ENCODE measurements at regions not wholly inside any gene's neighbourhood (a gene's known extent, or its start where the extent isn't known, plus 50 kb on each side); places are given as distances from the start of the nearest gene placed in this dataset.

DNA sequence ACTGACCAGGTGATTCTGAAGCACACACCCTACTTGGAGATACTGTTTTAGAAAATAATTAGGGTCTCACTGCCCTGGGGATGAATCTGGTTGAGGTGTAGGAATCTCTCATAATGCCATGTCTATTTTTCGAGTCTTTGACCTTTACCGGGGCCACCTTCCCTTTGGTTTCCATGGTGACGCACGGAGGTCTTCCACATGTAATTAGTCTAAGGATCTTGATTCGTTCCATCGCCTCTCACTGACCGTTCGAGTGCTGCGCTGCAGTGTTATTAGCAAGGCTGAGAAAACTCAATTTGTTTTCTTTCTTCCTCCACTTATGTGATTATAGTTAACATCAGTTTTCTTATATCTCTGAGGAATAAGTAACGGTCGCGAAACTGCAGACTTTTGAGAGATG lies 144.3 kb upstream of the SPACA1 start:
- H2AFZ ChIP-seq (ENCODE audit: low read length) = peak overlapping the region; percentile 53
- no CpG with 5 or more reads among the region's 12 CpGs for WGBS, 2 donors (ENCODE audit: extremely low coverage in 2 of 2, insufficient read length in 2 of 2, insufficient replicate concordance in 1 of 2)
- H3K4ac ChIP-seq (ENCODE audit: low read length) = no peak overlapping the region

DNA sequence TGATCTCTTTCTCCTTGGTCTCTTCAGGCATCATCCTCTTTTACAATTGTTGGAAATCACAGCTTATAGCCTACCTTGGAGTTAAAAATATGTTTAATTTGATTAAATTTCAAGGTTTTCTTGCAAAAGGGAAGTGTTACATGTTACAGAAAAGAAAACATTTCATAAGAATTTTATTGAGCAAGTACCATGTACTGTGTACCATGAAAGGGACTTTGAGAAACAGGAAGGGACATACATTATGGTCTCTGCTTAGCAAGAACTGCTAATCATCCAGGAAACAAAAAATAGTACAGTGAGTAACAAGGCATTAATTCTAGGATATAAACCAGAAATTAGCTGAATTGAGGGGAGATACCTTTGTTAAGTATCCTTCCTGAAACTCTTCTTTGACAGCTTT lies 145.3 kb upstream of the SPACA1 start:
- H2BK5ac ChIP-seq (ENCODE audit: low read length) = no peak overlapping the region
- H3K18ac ChIP-seq (ENCODE audit: low read length) = no peak overlapping the region
- H2BK15ac ChIP-seq (ENCODE audit: low read length) = no peak overlapping the region
- no peak overlapping the region for H3K27ac ChIP-seq (replicated peaks; ENCODE audit: low read length)
- no peak overlapping the region for H4K91ac ChIP-seq (ENCODE audit: low read depth, low read length, poor library complexity)
- no peak overlapping the region for H2BK12ac ChIP-seq (ENCODE audit: low read length)
- H3K27me3 ChIP-seq (ENCODE audit: control insufficient read depth in 3 of 3, insufficient read depth in 3 of 3, low read depth in 1 of 3, low read length in 3 of 3) = no peaks in the 10 kb centered on the region
- H3K4me1 ChIP-seq (ENCODE audit: control insufficient read depth in 2 of 2, insufficient read depth in 1 of 2, low read depth in 1 of 2, low read length in 2 of 2) = peaks cover 11 to 40% of the 10 kb centered on the region in 2 donors
- no peak overlapping the region for H2AK5ac ChIP-seq (ENCODE audit: low read depth, low read length)
- H4K8ac ChIP-seq (ENCODE audit: low read depth, low read length) = no peak overlapping the region
- no peaks in the 10 kb centered on the region for H3K36me3 ChIP-seq (replicated peaks in 1 of 2; ENCODE audit: control insufficient read depth in 2 of 2, insufficient read depth in 2 of 2, low read length in 2 of 2)
- no peaks in the 10 kb centered on the region for H3K9me3 ChIP-seq (replicated peaks in 1 of 2; ENCODE audit: control insufficient read depth in 2 of 2, insufficient read depth in 1 of 2, low read depth in 1 of 2, low read length in 2 of 2)
- no peak overlapping the region for H3K23ac ChIP-seq (ENCODE audit: low read depth, low read length, poor library complexity)
- no peak overlapping the region for H3K14ac ChIP-seq (ENCODE audit: low read length)
- DNase-seq (ENCODE audit: low spot score) = no peak
- H2BK120ac ChIP-seq (ENCODE audit: low read depth, low read length) = no peak overlapping the region
- H3K79me1 ChIP-seq (ENCODE audit: low read depth, low read length) = no peaks in the 10 kb centered on the region
- no peak overlapping the region for H3K4ac ChIP-seq (ENCODE audit: low read length)
- H3K4me2 ChIP-seq (ENCODE audit: insufficient read depth, low read length, poor library complexity, severe bottlenecking) = no peak overlapping the region
- no peak overlapping the region for H2AFZ ChIP-seq (ENCODE audit: low read length)
- H3K9ac ChIP-seq (ENCODE audit: low read depth, low read length, poor library complexity) = no peak overlapping the region
- no peak overlapping the region for H3K4me3 ChIP-seq (ENCODE audit: low read length in 2 of 2)

More for the DNA sequence above, 144.3 kb upstream of the SPACA1 start:
- no peaks in the 10 kb centered on the region for H3K79me1 ChIP-seq (ENCODE audit: low read depth, low read length)
- H3K36me3 ChIP-seq (replicated peaks in 1 of 2; ENCODE audit: control insufficient read depth in 2 of 2, insufficient read depth in 2 of 2, low read length in 2 of 2) = no peaks in the 10 kb centered on the region
- no peak overlapping the region for H3K14ac ChIP-seq (ENCODE audit: low read length)
- no peak overlapping the region for H3K4me2 ChIP-seq (ENCODE audit: insufficient read depth, low read length, poor library complexity, severe bottlenecking)
- H3K27me3 ChIP-seq (ENCODE audit: control insufficient read depth in 3 of 3, insufficient read depth in 3 of 3, low read depth in 1 of 3, low read length in 3 of 3) = no peaks in the 10 kb centered on the region
- H3K18ac ChIP-seq (ENCODE audit: low read length) = no peak overlapping the region
- no peaks in the 10 kb centered on the region for H3K9me3 ChIP-seq (replicated peaks in 1 of 2; ENCODE audit: control insufficient read depth in 2 of 2, insufficient read depth in 1 of 2, low read depth in 1 of 2, low read length in 2 of 2)
- H3K27ac ChIP-seq (replicated peaks; ENCODE audit: low read length) = no peak overlapping the region
- no peak overlapping the region for H3K9ac ChIP-seq (ENCODE audit: low read depth, low read length, poor library complexity)
- DNase-seq (ENCODE audit: low spot score) = no peak
- peak overlapping the region in 1 of 2 donors; percentile 11 for H3K4me3 ChIP-seq (ENCODE audit: low read length in 2 of 2)
- H3K23ac ChIP-seq (ENCODE audit: low read depth, low read length, poor library complexity) = no peak overlapping the region
- no peak overlapping the region for H4K8ac ChIP-seq (ENCODE audit: low read depth, low read length)
- H2BK12ac ChIP-seq (ENCODE audit: low read length) = no peak overlapping the region
- no peak overlapping the region for H2BK15ac ChIP-seq (ENCODE audit: low read length)
- H4K91ac ChIP-seq (ENCODE audit: low read depth, low read length, poor library complexity) = no peak overlapping the region
- H2BK120ac ChIP-seq (ENCODE audit: low read depth, low read length) = no peak overlapping the region
- no peak overlapping the region for H2AK5ac ChIP-seq (ENCODE audit: low read depth, low read length)
- H3K4me1 ChIP-seq (ENCODE audit: control insufficient read depth in 2 of 2, insufficient read depth in 1 of 2, low read depth in 1 of 2, low read length in 2 of 2) = peaks cover 13 to 44% of the 10 kb centered on the region in 2 donors
- H2BK5ac ChIP-seq (ENCODE audit: low read length) = no peak overlapping the region

DNA sequence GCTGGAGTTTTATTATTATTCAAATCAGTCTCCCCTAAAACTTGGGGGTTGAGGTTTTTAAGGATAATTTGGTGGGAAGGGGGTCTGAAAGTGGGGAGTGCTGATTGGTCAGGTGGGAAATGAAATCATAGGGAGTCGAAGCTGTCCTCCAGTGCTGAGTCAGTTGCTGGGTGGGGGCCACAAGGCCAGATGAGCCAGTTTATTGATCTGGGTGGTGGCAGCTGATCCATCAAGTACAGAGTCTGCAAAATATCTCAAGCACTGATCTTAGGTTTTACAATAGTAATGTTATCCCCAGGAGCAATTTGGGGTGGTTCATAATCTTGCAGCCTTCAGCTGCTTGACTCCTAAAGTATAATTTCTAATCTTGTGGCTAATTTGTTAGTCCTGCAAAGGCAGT lies 146.0 kb upstream of the SPACA1 start:
- no peak overlapping the region for H3K14ac ChIP-seq (ENCODE audit: low read length)
- DNase-seq (ENCODE audit: low spot score) = no peak

DNA sequence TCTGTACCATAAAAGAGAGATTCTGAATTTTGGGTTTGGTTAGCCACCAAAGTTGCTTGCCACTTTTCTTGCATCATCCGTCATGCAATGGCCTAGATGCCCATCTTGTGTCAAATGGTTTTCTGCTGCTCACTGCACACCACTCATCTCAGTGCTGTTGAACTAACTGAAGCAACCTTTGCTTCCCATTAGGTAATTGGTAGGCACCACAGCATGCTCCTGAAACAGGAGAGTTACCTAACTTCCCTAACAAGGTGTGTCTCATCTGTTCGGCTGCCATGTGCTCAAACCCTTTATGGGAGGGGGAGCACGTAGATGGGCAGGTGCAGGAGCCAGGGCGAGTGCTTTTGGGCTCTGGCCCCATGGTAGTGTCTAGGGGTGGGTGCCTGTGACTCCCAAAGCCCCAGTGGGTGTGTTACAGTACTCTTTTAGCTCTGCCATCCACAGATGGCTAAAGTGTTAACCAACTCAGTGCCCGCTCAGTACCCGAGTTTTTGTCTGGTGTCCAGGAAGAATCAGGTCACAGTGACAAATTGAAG lies 147.4 kb upstream of the SPACA1 start:
- Histone ChIP-seq H3K23ac (ENCODE audit: low read depth, low read length, poor library complexity) (no peak overlapping the region), H3K9ac (ENCODE audit: low read depth, low read length, poor library complexity) (no peak overlapping the region), H4K91ac (ENCODE audit: low read depth, low read length, poor library complexity) (no peak overlapping the region), H3K27me3 (ENCODE audit: control insufficient read depth in 3 of 3, insufficient read depth in 3 of 3, low read depth in 1 of 3, low read length in 3 of 3) (no peaks in the 10 kb centered on the region), H2BK15ac (ENCODE audit: low read length) (no peak overlapping the region), H3K18ac (ENCODE audit: low read length) (no peak overlapping the region), H2BK5ac (ENCODE audit: low read length) (no peak overlapping the region), H2BK120ac (ENCODE audit: low read depth, low read length) (no peak overlapping the region), H3K14ac (ENCODE audit: low read length) (no peak overlapping the region), H3K4me3 (ENCODE audit: low read length in 2 of 2) (no peak overlapping the region), H3K4me2 (ENCODE audit: insufficient read depth, low read length, poor library complexity, severe bottlenecking) (no peak overlapping the region), H3K4ac (ENCODE audit: low read length) (no peak overlapping the region), H3K79me1 (ENCODE audit: low read depth, low read length) (no peaks in the 10 kb centered on the region), H2AFZ (ENCODE audit: low read length) (no peak overlapping the region), H3K4me1 (ENCODE audit: control insufficient read depth in 2 of 2, insufficient read depth in 1 of 2, low read depth in 1 of 2, low read length in 2 of 2) (peaks cover 9 to 23% of the 10 kb centered on the region in 2 donors), H4K8ac (ENCODE audit: low read depth, low read length) (no peak overlapping the region), H2BK12ac (ENCODE audit: low read length) (no peak overlapping the region), H2AK5ac (ENCODE audit: low read depth, low read length) (no peak overlapping the region), H3K27ac (replicated peaks; ENCODE audit: low read length) (no peak overlapping the region), H3K9me3 (replicated peaks in 1 of 2; ENCODE audit: control insufficient read depth in 2 of 2, insufficient read depth in 1 of 2, low read depth in 1 of 2, low read length in 2 of 2) (no peaks in the 10 kb centered on the region), H3K36me3 (replicated peaks in 1 of 2; ENCODE audit: control insufficient read depth in 2 of 2, insufficient read depth in 2 of 2, low read length in 2 of 2) (no peaks in the 10 kb centered on the region)
- no CpG with 5 or more reads among the region's 6 CpGs for WGBS, 2 donors (ENCODE audit: extremely low coverage in 2 of 2, insufficient read length in 2 of 2, insufficient replicate concordance in 1 of 2)
- DNase-seq (ENCODE audit: low spot score) = no peak

More for the DNA sequence above, 146.0 kb upstream of the SPACA1 start:
- Histone ChIP-seq H3K36me3 (replicated peaks in 1 of 2; ENCODE audit: control insufficient read depth in 2 of 2, insufficient read depth in 2 of 2, low read length in 2 of 2) (no peaks in the 10 kb centered on the region), H2BK15ac (ENCODE audit: low read length) (no peak overlapping the region), H3K18ac (ENCODE audit: low read length) (no peak overlapping the region), H3K27ac (replicated peaks; ENCODE audit: low read length) (no peak overlapping the region), H3K4me3 (ENCODE audit: low read length in 2 of 2) (no peak overlapping the region), H2BK12ac (ENCODE audit: low read length) (no peak overlapping the region), H3K4me2 (ENCODE audit: insufficient read depth, low read length, poor library complexity, severe bottlenecking) (no peak overlapping the region), H3K79me1 (ENCODE audit: low read depth, low read length) (no peaks in the 10 kb centered on the region), H3K23ac (ENCODE audit: low read depth, low read length, poor library complexity) (no peak overlapping the region), H2BK120ac (ENCODE audit: low read depth, low read length) (no peak overlapping the region), H3K4me1 (ENCODE audit: control insufficient read depth in 2 of 2, insufficient read depth in 1 of 2, low read depth in 1 of 2, low read length in 2 of 2) (peaks cover 10 to 35% of the 10 kb centered on the region in 2 donors), H3K4ac (ENCODE audit: low read length) (no peak overlapping the region), H2AFZ (ENCODE audit: low read length) (no peak overlapping the region), H2BK5ac (ENCODE audit: low read length) (no peak overlapping the region), H3K9me3 (replicated peaks in 1 of 2; ENCODE audit: control insufficient read depth in 2 of 2, insufficient read depth in 1 of 2, low read depth in 1 of 2, low read length in 2 of 2) (no peaks in the 10 kb centered on the region), H3K9ac (ENCODE audit: low read depth, low read length, poor library complexity) (no peak overlapping the region), H4K91ac (ENCODE audit: low read depth, low read length, poor library complexity) (no peak overlapping the region), H3K27me3 (ENCODE audit: control insufficient read depth in 3 of 3, insufficient read depth in 3 of 3, low read depth in 1 of 3, low read length in 3 of 3) (no peaks in the 10 kb centered on the region), H4K8ac (ENCODE audit: low read depth, low read length) (no peak overlapping the region), H2AK5ac (ENCODE audit: low read depth, low read length) (no peak overlapping the region)
- WGBS, 2 donors (ENCODE audit: extremely low coverage in 2 of 2, insufficient read length in 2 of 2, insufficient replicate concordance in 1 of 2) = no CpG with 5 or more reads among the region's 1 CpG

All from neuronal stem cell (in vitro differentiated cells).